ELF-1 (cell line): ENCODE measurements at regions not wholly inside any gene's neighbourhood (a gene's known extent, or its start where the extent isn't known, plus 50 kb on each side); places are given as distances from the start of the nearest gene placed in this dataset.

Source experiments
- DNase-seq: peaks from one replicate; pipeline ENCODE4 v3.0.0-alpha.2; 2016; ENCODE audit warnings: low read depth, low spot score

DNA sequence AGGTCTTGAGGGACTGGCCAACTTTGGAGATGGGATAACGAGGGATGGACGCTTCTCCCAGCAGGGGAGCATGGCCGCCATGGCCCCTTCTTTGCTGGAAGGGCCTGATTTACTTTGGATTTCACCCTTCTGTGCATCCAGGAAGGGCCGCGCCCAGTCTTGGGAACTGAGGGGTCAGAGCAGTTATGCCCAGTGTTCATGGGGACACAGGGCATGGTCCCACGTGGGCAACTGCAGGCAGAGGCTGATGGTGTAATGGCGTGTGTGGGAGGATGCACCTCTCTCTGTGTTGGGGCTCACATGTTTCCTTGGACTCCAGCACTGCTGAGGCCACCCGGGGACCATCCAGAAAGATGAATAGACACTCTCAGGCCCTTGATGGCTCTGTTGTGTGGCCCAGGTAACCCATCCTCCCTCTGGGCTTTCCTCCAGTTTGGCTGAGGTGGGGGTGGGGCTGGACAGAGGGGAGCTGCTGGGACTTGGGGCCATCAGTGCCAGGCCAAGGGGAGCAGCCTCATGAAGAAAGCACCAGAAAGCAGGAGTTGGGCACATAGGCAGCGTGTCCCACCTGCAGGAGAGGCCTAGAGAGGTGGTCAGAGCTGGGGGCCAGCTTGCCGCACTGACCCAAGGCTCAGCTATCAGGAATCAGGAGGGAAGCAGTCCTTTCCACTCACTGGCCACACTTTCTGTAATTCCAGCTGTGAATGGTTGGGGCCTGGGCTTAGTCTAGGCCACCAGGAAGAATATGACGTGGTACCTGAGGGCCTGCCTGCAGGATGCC, 1033.9 kb downstream of the TBC1D22A start:
- DNase-seq = no peak

DNA sequence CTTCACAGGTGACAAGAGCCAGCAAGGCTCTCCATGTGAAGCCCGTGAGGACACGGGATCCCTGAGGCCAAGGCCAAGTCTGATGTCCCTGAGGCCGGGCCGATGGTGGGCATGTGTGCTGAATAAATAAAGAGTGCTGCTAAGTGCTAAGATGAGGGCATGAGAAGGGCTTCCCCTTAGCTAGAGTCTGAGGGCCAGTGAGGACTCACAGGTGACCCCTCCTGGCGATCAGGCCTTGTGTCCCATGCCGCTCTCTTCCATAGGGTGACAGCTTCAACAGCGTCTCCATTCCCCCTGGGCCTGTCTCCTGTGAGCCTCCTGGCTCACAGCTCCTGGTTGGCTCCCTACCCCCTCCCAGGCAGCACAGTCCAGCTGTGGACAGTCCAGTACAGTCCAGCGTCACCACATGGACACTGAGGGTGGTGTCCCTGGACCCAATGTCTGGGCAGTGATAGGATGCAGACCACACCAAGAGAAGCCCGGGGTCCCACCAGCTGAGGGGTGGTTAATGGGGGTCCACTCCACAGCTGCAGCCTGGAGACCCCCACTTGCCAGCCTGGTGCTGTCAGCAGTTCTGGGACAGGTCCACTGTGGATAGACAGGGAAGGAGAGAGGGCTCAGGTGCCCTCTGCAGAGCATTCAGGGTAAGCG, 1033.2 kb downstream of the TBC1D22A start:
- DNase-seq = peak; percentile 29

DNA sequence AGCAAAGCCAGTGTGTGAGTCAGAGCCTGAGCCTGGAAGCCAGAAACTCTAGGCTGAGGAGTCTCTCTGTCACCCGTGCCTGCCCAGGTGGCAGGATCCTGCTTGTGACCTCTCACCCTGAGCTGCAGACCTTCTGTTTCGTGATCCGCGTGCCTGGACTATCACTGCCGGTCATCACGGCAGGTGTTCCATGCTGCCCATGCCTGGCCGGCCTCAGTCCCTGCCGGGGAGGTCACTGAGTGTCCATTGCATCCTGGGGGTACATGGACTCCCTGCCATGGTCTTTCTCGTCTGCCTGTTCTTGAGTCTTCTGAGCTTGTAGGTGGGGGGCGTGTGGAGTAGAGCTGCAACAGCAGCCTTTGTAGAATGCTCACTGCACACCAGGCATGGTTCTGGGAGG, 1032.4 kb downstream of the TBC1D22A start:
- no peak for DNase-seq

DNA sequence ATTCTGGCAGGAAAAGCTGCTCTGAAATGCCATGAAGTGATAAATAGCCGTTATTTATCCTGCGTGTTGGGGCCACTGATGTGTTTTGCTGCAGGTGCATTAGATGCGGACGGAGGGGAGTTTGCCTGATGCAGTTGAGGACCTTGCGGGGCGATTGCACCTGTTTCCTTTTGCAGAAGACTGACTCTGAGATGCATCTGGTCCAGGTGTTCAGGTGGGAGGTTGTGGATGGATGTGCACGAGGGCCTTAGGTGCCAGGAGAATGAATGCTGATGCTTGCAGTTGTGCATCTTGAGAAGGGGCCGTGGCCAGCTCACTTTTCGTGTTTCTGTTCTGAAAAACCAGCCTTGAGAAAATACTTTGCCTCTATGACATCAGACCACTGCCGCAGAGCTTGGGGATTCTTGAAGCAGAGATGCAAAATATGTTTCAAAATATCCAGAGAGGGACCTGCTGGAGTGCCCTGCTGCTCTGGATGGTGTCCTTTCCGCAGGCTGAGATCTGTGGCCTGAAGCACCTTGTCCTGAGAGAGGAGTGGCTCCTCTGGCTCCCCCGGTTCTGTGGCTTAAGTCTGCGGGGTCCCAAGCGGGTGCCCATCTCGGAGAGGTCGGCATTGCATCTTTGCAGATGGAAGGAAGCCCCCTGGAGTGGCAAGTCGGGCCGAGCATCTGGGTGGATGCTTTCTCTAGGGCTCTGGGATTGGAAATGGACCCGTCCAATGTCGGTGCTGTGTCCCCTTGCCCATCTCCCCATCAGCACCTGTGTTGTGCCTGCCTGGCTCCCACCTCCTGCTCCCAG, 1031.1 kb downstream of the TBC1D22A start:
- no peak for DNase-seq

DNA sequence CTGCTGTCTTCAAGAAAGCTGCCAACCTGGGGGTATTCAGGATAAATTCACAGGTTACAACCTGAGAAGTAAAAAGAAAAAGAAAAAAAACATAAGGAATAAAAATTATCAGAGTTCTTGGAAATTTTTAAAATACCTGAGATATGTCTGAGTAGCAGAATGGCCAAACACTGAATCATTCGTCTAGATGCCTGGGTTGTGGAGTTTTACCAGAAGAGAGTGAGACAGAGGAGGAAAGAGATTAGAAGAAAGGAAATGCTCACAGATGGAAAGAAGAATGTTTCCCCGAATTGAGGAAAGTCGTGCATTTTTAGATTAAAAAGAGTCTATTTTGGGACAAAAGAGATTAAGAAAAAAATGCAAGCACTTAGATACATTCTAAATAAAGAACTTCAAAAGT, 1026.7 kb downstream of the TBC1D22A start:
- no peak for DNase-seq

DNA sequence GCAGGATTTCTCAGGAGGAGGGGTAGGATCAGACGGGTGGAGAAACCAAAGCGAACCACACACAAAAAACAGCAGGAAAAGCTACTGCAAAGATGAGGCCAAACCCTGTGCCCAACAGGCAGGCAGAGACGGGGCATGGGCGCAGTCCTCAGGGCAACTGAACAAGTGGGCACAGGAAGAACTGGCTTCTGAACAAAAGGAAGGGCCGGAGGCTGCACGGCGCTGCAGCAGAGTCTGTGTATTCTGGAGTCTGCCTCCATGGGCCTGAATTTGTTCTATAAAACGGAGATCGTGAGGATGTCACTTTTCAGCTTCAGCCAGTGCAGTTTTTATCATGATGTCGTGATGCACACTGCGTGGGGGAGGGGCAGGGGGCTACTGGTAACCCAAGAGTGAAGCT, 1026.0 kb downstream of the TBC1D22A start:
- no peak for DNase-seq

DNA sequence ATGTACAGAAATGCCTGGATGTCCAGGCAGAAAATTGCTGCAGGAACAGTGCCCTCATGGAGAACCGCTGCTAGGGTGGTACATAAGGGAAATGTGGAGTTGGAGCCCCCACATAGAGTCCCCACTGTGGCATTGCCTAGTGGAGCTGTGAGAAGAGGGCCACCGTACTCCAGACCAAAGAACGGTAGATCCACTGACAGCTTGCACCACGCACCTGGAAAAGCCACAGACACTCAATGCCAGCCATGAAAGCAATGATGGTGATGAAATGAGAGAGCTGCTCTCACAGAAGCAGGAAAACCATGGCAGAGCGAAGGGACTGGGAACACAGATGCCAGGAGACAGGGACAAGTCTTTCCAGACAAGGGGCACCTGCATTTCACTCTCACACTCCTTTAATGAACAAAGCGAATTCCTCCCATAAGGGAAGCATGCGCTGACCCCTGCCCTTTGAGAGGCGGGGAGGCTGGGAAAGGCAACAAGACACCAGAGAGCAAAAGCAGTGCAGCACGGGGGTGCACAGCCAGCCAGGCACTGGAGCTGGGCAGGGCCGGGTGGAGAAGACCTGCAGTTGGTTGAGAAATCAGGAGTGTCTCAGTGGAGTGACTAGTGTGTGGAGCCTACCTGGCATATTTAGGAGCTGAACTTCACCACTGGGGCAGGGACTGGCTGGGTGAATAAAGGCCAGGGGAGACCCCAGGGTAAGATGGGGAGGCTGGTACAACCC, 1025.2 kb downstream of the TBC1D22A start:
- DNase-seq = no peak

DNA sequence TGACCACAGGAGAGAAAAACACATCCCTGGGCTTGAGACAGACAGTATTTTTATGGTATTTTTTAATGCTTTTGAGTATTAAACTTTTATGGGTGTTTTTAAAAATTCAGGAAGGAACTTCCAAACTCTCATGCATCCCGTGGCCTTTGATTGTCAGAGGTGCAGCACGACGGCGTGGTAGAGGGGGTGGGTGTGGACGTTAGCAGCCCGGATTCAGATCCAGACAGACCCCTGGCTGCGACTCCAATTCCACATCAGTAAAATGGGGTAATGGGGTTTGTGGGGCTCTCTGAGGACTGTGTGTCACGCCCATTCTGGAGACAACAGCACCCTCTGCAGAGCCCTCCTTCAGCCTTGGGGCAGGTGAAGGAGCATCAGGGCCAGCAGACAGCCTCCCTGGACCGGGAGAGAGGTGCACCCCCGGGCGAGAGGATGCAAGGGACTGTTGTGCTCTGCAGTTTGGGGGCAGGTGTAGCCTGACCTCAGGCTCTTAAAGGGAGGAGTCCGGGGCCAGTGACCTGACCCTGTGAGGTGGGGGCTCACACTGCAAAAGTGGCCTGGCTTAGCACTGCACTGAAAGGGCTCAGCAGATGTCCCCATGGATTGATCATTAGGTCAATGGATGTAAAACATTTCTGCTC, 1024.3 kb downstream of the TBC1D22A start:
- DNase-seq = no peak

DNA sequence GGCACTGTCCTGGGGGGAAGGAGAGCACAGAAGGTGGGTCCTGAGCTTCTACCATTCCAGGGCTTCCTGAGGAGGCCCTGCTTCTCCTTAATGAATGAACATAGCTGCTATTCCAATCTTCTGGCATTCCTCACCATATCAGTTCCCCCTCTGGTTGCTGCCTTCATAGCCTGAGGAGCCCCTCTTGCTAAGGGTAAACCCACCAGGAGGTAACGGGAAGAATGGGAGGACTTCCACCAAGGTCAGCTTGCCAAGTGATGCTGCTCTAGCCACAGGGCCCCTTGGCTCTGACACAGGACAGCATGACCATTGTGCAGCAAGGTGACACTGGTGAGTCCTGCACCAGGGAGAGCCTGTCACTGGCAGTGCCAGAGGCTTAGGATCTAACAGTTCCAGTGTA, 1022.5 kb downstream of the TBC1D22A start:
- no peak for DNase-seq

DNA sequence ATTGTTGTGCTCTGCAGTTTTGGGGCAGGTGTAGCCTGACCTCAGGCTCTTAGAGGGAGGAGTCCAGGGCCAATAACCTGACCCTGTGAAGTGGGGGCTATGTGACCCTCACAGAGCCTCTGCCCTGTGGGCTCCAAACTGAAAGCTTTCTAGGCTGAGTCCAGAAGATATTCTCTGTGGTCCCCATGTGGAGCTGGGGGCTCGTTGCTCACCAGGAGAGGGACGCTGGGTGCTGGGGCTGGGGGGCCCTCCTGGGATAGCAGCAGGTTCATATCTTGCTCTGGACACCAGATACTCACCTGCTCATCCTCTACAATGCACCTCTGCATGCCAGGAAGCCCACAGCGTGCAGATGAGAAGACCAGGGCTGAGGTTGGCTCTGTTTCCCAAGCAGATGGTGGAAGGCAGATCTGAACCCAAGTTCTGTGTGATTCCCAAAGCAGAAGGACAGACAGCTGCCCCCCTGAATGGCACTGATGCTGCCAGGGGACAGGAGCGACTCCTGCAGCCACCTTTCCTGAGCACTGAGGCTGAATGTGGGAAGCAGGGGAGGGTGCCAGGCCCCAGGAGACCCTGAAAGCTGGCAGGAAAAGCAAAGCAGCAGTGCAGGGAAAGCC, 1022.0 kb downstream of the TBC1D22A start:
- no peak for DNase-seq

DNA sequence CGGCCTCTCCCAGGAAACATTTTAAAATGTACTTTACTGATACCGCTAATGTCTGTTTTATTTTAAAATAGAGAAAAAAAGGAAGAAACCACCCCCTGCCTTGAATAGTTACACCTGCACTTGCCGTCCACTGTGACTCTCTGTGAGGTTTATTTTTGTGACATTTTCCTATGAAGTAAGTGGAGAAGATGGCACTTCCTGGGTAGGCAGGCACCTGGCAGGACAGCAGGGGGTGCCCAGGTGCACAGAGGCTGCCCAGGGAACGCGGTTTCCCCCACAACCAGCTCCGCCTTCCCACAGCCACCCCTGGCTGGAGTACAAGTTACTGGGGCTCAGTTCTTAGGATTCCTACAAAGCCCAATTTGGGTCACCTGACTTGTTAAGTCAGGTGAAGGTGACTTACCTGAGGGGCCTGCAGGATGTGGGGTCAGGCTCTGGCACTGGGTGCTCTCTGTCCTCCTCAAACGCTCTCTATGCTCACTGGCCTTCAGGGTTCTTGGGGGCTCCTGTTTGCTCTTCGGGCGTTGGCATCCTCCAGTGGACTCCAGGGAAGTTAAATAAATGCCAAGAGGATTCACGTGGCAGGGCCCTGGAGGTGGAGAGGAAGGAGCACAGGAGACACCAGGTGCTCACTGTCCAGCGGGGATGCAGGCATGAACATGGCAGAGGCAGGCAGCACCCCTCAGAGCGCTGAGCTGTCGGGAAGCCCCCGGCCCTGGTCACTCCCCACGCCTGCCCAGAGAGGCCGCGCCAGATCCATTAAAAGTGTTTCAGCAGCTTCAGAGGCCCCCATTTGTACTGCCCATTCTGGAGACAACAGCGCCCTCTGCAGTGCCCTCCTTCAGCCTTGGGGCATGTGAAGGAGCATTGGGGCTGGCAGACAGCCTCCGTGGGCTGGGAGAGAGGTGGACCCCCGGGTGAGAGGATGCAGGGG, 1021.2 kb downstream of the TBC1D22A start:
- peak; percentile 30 for DNase-seq

DNA sequence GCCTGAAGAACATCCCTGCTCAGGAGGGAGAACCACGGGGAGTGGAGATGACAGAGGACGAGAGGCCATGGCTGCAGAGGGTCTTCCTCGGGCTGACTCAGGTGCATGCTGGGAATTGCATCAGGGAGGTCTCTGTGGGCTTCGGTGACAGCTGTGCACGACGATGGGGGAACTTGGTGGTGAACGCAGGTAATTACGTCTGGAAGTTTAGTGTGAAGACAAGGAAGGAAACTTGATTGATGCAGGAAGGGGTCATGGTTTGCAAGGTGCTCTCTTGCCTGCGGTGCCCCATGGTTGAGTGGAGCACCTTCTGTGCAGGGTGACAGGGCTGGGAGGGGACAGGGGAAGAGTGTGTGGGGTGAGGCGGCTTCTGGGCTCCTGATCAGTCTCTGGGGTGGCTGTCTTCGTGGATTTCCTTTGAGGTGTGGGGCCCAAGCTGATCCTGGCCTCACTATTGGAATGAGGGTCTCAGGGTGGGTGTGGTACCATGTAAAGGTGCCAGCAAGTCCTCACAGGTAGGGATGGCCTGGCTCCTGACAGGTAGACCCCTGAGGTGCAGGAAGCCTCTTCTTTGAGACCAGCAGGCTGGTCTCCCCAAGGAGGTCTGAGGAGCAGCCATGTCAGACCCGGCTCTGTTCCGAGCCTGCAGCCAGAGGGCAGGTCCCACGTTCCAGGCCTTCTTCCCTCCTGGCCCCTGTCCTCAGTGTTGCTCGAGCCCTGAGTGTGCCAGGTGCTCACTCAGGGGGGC, 1020.1 kb downstream of the TBC1D22A start:
- no peak for DNase-seq

DNA sequence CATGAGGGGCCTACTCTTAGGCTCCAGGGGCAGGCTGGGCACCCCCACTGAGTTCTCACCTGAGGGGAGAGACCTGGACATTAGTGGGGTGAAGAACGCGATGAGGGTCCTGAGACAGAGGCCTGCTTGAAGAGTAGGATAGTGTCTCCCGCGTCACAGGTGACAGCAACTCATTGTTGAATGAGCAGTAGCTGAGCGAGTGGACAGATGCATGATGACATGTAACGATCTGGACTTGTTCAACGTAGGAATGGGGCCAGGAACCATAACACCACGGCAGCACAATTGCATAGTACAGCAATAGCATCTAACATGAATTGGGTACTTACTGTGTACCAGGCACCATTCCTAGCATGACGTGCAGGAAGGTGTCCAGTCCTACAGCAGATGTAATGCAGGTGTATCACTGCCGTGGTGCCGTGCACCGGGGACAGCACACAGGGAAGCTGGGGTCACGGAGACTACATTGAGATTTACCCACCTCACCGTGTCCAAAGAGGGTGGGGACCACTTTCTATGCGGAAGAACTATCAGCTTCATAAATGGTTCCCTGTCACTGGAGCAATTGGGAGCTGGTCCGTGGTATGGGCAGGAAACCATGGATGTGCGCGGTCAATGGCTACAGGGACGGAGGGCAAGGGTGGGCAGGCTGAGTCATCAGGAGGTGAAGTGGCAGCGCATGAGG, 1019.1 kb downstream of the TBC1D22A start:
- no peak for DNase-seq

DNA sequence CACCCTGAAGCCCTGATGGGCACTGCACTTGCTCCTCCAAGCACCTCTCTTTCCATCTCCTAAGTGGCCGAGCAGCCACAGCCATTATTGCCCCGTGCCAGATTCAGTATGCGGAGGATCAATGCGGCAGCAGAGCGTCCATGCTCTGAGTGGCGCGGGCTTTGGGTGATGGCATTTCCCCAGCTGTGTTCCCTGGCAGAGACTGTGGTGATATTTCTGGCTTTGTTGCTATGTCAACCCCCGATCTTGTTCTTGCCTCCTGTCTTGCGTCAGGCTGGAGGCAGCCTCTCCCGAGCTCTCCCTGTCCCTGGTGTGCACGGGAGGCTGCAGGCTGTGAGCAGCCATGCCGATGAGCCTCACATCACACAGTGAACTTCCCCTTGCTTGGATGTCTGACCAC, 1018.6 kb downstream of the TBC1D22A start:
- no peak for DNase-seq

DNA sequence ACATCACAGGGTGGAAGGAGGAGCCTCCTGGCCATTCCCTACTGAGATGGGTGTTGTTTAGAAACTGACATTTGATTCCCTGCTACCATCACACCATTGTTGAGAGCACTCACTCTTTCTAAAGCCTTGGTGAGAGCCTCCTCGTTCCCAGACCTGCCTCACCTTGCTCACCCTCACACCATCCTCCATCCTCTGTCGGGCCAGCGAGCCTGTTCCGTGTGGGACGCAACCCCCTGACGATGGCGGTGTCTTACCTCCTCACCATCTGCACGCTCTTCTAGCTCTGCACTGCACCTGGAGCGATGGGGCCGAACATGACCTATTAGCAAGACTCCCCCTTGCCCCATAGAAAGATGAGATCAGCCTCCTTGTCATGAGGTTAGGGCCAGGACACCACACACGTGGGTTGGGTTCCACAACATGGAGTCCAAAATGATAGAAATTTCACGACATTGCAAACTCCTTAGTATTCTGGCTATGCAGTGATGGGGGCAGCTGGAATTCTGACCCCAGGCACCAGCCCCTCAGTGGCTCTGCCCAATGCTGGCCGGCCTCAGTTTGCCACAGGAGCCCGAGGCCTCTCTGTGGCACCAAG, 1017.9 kb downstream of the TBC1D22A start:
- DNase-seq = no peak

DNA sequence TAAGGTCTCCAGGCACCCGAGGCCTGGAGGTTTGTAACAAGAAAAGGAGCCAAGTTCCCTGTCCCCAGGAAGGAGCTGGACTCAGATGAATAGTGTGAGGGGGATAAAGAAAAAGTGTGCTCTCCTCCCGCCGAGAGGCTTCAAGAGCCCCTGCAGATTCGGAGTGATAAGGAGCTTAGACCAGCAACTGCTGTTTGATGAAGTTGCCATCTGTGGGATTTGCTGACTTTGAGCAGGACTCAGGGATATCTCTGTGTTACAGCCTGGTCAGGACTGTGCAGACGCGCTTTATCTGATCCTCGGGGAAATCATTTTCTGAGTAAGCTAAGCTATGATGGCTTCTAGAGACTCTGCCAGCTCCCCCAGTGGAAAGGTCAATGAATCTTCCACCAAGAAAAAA, 1017.0 kb downstream of the TBC1D22A start:
- peak; percentile 45 for DNase-seq

DNA sequence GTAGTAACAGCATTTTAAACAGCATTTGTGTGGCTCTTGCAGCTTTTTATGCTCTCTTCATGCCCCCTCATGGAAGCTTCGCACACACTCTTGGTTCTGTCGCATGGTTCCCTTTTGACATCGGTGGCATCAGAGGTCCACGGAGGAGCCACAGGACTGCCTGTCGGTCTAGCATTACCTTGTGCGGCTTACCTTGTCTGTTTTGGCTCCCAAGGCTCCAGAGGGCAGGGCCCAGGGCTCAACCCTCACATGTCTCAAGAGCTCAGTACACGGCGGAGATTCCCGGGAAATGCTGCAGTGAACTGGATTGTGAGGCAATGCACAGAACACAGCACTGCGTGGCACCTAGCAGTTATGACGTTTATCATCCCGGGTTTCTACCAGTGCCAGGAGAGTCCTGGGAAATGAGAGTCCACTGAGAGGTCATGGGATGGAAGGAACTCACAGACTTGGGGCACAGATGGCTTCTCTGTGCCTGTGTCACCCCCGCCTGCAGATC, 1015.8 kb downstream of the TBC1D22A start:
- DNase-seq = no peak

DNA sequence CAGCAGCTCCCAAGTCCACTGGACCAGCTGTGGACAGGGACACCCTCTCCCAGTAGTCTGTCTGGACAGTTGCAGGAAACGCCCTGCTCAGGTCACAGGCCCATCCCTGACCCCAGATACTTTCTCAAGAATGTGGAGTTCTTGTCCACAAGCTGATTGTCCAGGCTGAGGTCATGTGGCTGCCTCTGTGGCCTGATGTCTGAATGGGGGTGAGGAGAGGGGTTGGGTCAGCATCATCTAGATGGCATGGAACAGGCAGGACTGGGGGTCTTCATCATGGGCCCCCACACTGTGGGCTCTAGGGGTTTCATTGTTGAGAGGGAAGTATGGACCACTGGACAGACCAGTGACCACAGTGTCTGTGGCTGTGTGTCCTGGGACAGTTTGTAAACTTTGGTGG, 1015.0 kb downstream of the TBC1D22A start:
- no peak for DNase-seq
